ENCODE measurements at regions not wholly inside any gene's neighbourhood (a gene's known extent, or its start where the extent isn't known, plus 50 kb on each side); places are given as distances from the start of the nearest gene placed in this dataset.

GRCh38 chr13:36536546-36536945 is 104.3 kb downstream of the CCNA1 start:
- Histone ChIP-seq H3K36me3 (replicated peaks in 1 of 2; ENCODE audit: control insufficient read depth in 1 of 2, insufficient read depth in 2 of 2, low read length in 2 of 2) (no peaks in the 10 kb centered on the region), H4K20me1 (ENCODE audit: insufficient read depth, low read length) (no peaks in the 10 kb centered on the region), H3K4me3 (replicated peaks in 1 of 3; ENCODE audit: low read depth in 2 of 3, low read length in 3 of 3) (no peak overlapping the region), H3K4me1 (ENCODE audit: control insufficient read depth in 1 of 2, insufficient read depth in 2 of 2, low read length in 2 of 2) (peaks cover 0 to 8% of the 10 kb centered on the region in 2 donors), H3K27me3 (ENCODE audit: control insufficient read depth in 2 of 2, insufficient read depth in 2 of 2, low read length in 2 of 2) (no peaks in the 10 kb centered on the region), H3K9ac (ENCODE audit: insufficient read depth, low read length, poor library complexity, severe bottlenecking) (no peak overlapping the region), H3K79me2 (ENCODE audit: insufficient read depth, low read length) (no peaks in the 10 kb centered on the region), H3K27ac (ENCODE audit: low read depth in 1 of 2, low read length in 2 of 2) (no peak overlapping the region), H2AFZ (ENCODE audit: insufficient read depth, low read depth, low read length, poor library complexity, severe bottlenecking) (no peak overlapping the region), H3K4me2 (replicated peaks; ENCODE audit: extremely low read depth, low read length, poor library complexity, severe bottlenecking) (no peak overlapping the region), H3K9me3 (replicated peaks in 1 of 2; ENCODE audit: control insufficient read depth in 1 of 2, insufficient read depth in 1 of 2, low read length in 2 of 2) (peaks cover 0 to 7% of the 10 kb centered on the region in 2 donors)
- 100% methylated on average over 1 of the region's 3 CpGs for WGBS (ENCODE audit: insufficient coverage)
- peaks cover 10% of the 10 kb centered on the region for H3K4me1 Mint-ChIP-seq
- intact Hi-C loops (cut with micrococcal nuclease), result no loop called here
- no peak overlapping the region for H3K4me3 Mint-ChIP-seq
- no peaks in the 10 kb centered on the region for H3K36me3 Mint-ChIP-seq
- DNase-seq, result no peak
- TF ChIP-seq, protein P1, sequence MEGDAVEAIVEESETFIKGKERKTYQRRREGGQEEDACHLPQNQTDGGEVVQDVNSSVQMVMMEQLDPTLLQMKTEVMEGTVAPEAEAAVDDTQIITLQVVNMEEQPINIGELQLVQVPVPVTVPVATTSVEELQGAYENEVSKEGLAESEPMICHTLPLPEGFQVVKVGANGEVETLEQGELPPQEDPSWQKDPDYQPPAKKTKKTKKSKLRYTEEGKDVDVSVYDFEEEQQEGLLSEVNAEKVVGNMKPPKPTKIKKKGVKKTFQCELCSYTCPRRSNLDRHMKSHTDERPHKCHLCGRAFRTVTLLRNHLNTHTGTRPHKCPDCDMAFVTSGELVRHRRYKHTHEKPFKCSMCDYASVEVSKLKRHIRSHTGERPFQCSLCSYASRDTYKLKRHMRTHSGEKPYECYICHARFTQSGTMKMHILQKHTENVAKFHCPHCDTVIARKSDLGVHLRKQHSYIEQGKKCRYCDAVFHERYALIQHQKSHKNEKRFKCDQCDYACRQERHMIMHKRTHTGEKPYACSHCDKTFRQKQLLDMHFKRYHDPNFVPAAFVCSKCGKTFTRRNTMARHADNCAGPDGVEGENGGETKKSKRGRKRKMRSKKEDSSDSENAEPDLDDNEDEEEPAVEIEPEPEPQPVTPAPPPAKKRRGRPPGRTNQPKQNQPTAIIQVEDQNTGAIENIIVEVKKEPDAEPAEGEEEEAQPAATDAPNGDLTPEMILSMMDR (IDR thresholded peaks at IDR 0.05), result no peak
- peaks cover 0 to 1% (median 0%) of the 10 kb centered on the region in 3 donors for H3K27me3 Mint-ChIP-seq (ENCODE audit: low read depth in 3 of 3)
- H3K27ac Mint-ChIP-seq, result no peak overlapping the region
- peaks cover 7 to 25% (median 20%) of the 10 kb centered on the region in 7 donors for H3K9me3 Mint-ChIP-seq

DNA sequence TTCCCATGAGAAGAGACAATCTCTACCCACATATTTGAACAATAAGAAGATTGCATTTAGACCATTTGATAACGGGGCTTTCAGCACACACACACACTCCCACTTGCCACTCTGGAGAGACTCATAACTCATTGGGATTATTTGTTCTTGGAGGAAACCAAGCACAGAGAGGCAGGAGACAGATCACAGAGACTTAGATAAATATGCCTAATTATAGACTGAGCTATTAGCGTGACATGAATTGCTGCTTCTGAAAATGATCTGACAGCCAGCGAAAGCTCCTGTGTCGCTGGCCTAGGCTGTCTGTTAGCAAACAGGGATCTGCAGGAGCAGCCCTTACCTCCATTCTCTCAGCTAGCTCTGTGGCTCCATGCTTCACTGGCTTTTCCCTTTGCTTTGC is 111.4 kb downstream of the CCNA1 start:
- H3K9ac ChIP-seq (ENCODE audit: insufficient read depth, low read length, poor library complexity, severe bottlenecking), result no peak overlapping the region
- 94% methylated on average over 3 of the region's 4 CpGs for WGBS (ENCODE audit: insufficient coverage)
- H3K9me3 Mint-ChIP-seq, result peaks cover 5 to 11% (median 8%) of the 10 kb centered on the region in 7 donors
- H3K4me1 Mint-ChIP-seq, result no peaks in the 10 kb centered on the region
- no peaks in the 10 kb centered on the region for H3K4me1 ChIP-seq (ENCODE audit: control insufficient read depth in 1 of 2, insufficient read depth in 2 of 2, low read length in 2 of 2)
- DNase-seq, result no peak
- H3K4me3 ChIP-seq (replicated peaks in 1 of 3; ENCODE audit: low read depth in 2 of 3, low read length in 3 of 3), result no peak overlapping the region
- TF ChIP-seq, protein P1 (IDR thresholded peaks at IDR 0.05), result no peak
- H3K4me2 ChIP-seq (replicated peaks; ENCODE audit: extremely low read depth, low read length, poor library complexity, severe bottlenecking), result no peak overlapping the region
- H3K27me3 Mint-ChIP-seq (ENCODE audit: low read depth in 3 of 3), result peaks cover 0 to 3% (median 2%) of the 10 kb centered on the region in 3 donors
- H3K36me3 ChIP-seq (replicated peaks in 1 of 2; ENCODE audit: control insufficient read depth in 1 of 2, insufficient read depth in 2 of 2, low read length in 2 of 2), result no peaks in the 10 kb centered on the region
- H3K27ac ChIP-seq (ENCODE audit: low read depth in 1 of 2, low read length in 2 of 2), result no peak overlapping the region
- H3K36me3 Mint-ChIP-seq, result no peaks in the 10 kb centered on the region
- no peaks in the 10 kb centered on the region for H4K20me1 ChIP-seq (ENCODE audit: insufficient read depth, low read length)
- no peak overlapping the region for H2AFZ ChIP-seq (ENCODE audit: insufficient read depth, low read depth, low read length, poor library complexity, severe bottlenecking)
- intact Hi-C loops (cut with micrococcal nuclease), result no loop called here
- H3K9me3 ChIP-seq (replicated peaks in 1 of 2; ENCODE audit: control insufficient read depth in 1 of 2, insufficient read depth in 1 of 2, low read length in 2 of 2), result peaks cover 0 to 7% of the 10 kb centered on the region in 2 donors
- H3K4me3 Mint-ChIP-seq, result no peak overlapping the region
- H3K27me3 ChIP-seq (ENCODE audit: control insufficient read depth in 2 of 2, insufficient read depth in 2 of 2, low read length in 2 of 2), result no peaks in the 10 kb centered on the region
- H3K79me2 ChIP-seq (ENCODE audit: insufficient read depth, low read length), result no peaks in the 10 kb centered on the region
- H3K27ac Mint-ChIP-seq, result no peak overlapping the region
